MM.1S (cell line): ENCODE measurements at regions not wholly inside any gene's neighbourhood (a gene's known extent, or its start where the extent isn't known, plus 50 kb on each side); places are given as distances from the start of the nearest gene placed in this dataset.

Experiments used
- CTCF ChIP-seq: fragments of 300-600 bp; sonication (generic); IDR thresholded peaks from 2 replicates; pipeline ENCODE4 v1.5.1; 2016; ENCODE audit warnings: antibody characterized with exemption, low read length, mixed read lengths
- EZH2 ChIP-seq: fragments of 300-600 bp; sonication (generic); optimal IDR thresholded peaks from 2 replicates; pipeline ENCODE3; 2017; ENCODE audit warnings: low read depth, mild to moderate bottlenecking, antibody characterized with exemption, low read length, mixed read lengths
- EZH2phosphoT487 ChIP-seq: fragments of 300-600 bp; sonication (generic); IDR thresholded peaks from 2 replicates; pipeline ENCODE4 v1.6.1; 2018; ENCODE audit warnings: antibody characterized with exemption, low read length

- TF ChIP-seq EZH2phosphoT487: no peak
- TF ChIP-seq CTCF: no peak
- no peak for TF ChIP-seq EZH2
Observed at GRCh38 chr2:118675531-118675930, 171.9 kb downstream of the EN1 start.
